HG02678 (cell line): ENCODE measurements at regions not wholly inside any gene's neighbourhood (a gene's known extent, or its start where the extent isn't known, plus 50 kb on each side); places are given as distances from the start of the nearest gene placed in this dataset.
"Not testable (repeated sequence)": the region's sequence is repeated elsewhere in the genome, so short reads cannot be mapped to it uniquely, and the experiment has no call there.

Experiments used
- ATAC-seq: cut with Tn5 transposase; IDR thresholded peaks from one replicate; pipeline ENCODE4 v1.9.1; 2021; ENCODE audit warnings: mild to moderate bottlenecking, moderate library complexity; ENCODE audit not compliant: unreplicated experiment

DNA sequence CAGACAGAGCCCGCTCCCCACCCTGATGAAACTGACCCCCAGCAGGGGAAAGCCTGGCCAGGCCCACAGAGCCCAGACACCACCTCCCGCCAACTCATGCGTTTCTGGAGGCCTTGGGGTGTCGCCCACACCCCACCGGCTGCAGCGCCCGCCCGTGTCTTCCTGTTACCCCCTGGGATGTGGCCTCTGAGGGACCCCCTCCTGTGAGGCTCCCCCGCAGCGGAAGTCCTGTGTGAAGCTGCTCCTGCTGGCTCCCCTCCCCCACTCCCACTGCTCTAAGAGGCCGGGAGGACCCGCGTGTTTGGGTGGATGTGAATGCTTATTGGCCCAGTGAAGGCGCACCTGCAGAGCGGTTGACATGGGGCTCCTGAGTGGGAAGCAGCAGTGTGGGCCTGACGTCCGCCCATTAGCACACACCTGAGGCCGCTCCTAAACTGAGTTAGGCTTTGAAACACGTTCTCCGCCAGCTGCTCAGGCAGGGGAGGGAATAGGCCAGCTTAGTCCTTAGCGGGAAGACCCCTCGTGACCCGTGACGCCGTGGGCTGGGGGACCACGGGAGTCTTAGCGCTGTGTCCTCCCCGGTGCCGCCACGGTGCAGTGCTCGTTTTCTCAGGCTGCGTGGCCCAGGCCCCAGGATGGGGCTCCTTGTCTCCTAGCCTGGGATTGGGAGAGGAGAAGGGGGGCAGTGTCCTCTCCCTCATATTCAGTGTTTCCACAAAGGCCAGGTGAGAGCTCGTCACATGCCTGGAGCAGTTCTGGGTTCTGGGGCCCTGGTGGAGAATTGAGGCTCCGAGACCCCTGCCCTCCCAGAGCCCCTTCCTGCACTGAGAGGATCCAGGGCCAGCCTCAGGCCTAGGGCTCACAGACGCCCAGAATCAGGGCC is 323.4 kb upstream of the SFSWAP start:
- no peak for ATAC-seq

DNA sequence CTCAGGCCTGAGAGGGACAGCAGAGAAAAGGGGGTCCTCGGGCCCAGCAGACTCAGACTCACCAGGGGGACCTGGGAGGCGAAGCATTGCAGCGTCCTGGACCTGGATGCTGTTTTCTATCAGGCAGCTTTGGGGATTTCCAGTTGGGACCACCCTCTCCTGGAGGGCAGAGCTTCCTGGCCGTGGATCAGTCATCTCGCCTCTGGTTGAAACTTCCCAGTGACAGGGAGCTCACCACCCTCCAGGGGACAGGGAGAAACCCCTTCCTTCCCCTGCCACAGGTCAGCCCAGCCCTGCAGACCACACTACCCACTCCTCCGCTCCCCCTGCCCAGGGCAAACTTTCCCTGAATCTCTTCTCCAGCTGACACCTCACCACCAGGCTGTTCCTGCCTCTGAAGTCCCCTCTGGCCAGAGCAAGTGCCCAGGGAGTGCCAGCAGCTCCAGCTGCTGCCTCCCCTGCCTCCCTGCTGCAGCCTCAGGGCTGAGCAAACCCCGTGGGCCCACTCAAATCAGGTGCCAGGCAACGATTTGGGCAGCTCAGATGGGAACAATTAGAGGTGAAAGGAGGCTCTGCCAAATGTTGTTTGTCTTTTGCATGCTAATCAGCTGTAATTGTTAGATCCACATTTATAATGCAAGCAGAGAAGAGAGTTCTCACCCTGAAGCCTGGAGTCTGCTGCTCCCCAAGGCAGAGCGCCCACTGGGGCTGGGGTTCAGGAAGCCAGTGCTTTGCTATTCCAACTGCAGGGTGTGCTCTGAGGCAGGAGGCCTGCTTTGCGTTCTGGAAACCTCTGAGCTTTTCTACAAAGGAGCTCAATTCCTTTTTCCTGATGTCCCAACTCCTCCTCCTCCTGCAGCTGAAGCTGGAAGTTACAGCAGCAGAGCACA is 322.5 kb upstream of the SFSWAP start:
- not testable (repeated sequence) for ATAC-seq

DNA sequence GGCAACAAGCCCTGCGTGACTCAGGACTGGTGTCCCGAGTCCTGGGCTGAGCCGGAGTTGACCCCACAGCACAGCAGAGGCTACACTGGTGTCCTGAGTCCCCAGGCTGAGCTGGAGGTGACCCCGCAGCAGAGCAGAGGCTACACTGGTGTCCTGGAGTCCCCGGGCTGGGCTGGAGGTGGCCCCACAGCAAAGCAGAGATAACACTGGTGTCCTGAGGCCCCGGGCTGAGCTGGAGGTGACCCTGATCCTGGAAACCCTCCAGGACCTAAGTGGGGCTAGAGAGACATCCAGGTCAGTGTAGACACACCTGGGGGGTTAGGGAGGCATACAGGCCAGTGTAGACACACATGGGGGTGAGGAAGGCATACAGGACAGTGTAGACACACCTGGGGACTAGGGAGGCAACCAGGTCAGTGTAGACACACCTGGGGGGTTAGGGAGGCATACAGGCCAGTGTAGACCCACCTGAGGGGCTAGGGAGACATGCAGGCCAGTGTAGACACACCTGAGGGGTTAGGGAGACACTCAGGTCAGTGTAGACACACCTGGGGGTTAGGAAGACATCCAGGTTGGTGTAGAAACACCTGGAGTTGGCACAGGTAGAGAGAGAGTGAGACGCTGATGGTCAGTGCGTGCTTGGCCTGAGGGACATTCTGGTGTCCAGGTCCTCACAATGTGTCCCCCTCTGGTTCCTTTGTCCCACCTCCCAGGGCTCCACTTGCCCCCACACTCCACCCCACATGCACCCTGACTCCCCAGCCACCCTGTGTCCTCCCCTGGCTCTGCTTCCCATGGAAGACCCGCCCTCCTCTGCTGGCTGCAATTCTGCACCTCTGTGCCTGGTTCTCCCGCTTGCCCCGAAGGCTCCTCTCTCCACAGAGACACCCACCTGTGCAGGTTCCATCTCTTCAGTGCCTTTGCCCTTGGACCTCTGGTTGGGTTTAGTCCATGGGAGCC is 321.6 kb upstream of the SFSWAP start:
- no peak for ATAC-seq

DNA sequence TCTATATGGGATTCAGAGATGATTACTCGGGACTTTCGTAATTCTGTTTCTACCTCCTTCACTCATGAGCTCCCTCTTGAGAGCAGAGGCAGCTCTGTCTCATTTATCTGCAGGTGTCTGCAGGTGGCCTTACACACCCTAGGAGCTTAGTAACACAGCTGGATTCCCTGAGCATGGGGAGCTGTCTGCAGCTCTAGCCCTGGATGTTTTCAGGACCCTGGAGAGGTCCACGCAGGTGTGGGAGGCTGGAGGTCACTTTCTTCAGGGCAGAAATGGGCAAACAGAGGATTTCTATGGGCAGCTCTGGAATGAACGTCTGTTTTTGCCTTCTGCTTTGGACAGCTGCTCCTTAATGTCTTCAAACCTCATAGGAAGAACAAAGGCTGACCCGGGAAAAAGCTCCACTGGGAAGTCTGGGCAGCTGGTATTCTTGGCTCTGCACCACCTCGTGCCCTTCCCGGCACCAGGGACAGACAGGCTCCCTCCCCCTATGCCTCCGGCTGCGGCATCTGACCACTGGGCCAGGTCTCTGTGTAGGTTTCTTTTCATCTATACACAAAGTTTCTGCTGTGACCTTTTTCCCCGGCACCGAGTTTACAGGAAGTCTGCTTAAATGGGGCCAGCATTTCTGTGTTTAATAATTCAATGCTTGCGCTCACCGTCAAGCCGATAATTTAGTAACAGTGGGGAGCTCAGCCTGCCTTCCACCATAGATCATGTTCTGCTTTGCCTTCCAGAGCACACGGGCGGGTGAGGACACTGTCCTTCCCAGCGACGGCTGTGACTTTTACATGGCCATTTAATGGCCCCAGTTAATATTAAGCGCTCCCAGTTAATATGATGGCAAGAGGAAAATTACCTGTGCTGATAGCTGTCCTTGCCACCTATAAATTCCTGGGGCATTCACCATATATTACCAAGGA is 320.2 kb upstream of the SFSWAP start:
- no peak for ATAC-seq

DNA sequence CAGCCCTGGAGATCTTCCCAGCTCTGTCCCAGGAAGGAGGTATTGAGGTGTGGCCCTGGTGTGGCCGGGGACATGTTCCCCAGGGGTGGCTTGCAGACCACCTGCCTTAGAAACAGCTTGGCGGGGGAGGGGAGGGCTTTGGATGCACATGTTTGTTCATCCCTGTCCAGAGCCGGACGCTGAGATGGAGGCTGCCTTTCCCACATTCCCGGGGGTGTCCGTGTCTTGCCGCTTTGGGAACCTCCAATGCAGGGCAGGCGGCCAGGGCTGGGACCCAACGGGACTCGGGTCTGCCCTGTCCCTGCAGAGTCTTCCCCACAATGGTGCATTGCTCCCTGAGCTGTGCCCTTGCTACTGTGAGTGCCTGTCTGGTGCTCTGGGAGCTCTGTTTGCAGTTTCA is 319.5 kb upstream of the SFSWAP start:
- ATAC-seq, result no peak

DNA sequence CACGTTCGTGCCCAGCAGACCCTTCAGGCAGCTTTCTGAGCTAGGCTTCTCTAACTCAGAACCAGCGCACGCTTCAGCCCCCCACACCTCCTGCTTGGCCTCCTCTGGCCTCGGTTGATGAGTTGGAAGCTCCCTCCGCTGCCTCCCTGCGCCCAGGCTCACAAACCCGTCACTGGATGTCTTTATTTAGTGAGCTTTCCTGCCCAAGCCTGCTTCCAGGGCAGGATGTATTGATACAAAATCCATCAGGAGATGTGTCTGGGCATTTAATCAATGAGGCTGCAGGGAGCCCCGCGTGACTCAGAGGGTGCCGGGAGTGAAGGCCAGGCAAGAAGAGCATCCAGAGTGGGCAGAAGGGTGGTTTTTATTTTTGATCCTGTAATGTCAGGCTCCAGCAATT is 316.1 kb upstream of the SFSWAP start:
- ATAC-seq, result not testable (repeated sequence)

DNA sequence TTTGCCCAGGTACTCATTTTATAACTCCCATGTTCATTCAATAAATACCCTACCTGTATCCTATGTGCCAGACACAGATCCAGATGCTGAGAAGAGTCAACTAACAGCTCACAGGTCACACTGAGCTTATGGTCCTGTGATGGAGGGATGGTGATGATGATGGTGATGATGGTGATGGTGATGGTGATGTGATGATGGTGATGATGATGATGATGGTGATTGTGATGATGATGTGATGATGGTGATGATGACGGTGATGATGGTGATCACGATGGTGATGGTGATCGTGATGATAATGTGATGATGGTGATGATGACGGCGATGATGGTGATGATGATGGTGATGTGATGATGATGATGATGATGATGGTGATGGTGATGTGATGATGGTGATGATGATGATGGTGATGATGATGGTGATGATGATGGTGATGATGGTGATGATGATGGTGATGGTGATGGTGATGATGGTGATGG is 315.6 kb upstream of the SFSWAP start:
- ATAC-seq, result not testable (repeated sequence)

DNA sequence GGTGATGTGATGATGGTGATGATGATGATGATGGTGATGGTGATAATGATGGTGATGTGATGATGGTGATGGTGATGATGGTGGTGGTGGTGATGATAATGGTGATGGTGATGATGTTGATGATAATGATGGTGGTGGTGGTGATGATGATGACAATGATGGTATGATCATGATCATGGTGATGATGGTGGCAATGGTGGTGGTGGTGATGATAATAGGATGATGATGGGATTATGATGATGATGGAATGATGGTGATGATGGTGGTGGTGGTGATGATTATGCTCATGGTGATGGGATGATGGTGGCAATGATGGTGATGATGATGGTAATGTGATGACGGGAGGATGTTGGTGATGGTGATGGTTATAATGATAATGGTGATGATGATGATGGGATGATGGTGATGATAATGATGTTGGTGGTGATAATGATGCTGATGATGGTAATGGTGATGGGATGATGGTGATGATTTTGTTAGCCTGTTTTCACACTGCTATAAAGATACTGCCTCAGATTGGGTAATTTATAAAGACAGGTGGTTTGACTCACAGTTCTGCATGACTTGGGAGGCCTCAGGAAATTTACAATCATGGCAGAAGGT is 314.8 kb upstream of the SFSWAP start:
- ATAC-seq, result no peak

DNA sequence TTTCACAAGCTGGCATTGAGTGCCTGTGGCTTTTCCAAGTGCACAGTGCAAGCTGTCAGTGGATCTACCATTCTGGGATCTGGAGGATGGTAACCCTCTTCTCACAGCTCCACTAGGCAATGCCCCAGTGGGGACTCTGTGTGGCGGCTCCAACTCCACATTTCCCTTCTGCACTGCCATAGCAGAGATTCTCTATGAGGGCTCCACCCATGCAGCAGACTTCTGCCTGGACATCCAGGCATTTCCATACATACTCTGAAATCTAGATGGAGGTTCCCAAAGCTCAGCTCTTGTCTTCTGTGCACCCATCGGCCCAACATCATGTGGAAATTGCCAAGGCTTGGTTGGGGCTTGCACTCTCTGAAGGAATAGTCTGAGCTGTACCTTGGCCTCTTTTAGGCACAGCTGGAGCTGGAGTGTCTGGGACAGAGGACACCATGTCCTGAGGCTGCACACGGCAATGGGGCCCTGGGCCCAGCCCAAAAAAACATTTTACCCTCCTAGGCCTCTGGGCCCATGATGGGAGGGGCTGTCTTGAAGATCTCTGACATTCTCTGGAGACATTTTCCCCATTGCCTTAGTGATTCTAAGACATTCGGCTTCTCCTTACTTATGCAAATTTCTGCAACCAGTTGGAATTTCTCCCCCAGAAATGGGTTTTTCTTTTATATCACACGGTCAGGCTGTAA is 313.3 kb upstream of the SFSWAP start:
- ATAC-seq, result no peak

DNA sequence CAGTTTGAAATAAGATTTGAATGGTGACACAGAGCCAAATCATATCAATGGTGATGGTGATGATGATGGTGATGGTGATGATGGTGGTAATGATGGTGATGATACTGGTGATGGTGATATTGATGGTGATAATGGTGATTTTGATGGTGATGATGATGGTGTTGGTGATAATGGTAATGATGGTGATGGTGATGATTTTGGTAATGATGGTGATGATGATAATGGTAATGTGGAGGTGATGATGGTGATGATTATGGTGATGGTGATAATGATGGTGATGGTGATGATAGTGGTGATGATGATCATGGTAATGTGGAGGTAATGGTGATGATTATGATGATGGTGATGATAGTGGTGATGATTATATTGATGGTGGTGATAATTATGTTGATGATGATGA is 311.9 kb upstream of the SFSWAP start:
- ATAC-seq, result no peak

DNA sequence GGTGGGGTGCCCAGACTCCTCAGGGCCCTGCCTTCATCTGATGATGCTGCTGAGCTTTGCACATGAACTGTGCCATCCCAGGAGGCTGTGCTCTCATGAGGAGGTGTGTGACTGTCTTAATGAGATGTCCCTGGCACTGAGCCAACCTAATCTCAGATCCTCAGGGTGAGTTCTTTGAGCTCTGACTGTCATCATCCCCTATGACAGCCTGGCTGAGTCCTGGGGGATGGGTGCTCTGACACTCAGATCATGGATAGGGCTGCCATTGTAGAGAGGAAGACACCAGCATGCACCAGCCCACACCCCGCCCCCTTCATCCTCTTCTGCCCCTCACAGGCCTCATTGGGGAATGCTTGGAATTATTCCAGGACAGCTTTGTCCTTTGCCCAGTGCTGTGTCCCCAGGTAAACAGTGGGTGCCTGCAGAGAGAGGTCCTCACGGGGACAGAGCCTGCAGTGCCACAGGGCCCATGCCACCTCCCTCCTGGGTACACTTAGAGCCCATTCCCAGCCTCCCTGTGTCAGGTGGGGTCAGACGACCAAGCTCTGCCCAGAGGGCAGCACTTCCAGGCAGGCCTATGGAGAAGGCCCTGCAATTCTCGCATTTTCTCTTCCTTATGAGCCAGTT is 310.1 kb upstream of the SFSWAP start:
- ATAC-seq, result not testable (repeated sequence)

DNA sequence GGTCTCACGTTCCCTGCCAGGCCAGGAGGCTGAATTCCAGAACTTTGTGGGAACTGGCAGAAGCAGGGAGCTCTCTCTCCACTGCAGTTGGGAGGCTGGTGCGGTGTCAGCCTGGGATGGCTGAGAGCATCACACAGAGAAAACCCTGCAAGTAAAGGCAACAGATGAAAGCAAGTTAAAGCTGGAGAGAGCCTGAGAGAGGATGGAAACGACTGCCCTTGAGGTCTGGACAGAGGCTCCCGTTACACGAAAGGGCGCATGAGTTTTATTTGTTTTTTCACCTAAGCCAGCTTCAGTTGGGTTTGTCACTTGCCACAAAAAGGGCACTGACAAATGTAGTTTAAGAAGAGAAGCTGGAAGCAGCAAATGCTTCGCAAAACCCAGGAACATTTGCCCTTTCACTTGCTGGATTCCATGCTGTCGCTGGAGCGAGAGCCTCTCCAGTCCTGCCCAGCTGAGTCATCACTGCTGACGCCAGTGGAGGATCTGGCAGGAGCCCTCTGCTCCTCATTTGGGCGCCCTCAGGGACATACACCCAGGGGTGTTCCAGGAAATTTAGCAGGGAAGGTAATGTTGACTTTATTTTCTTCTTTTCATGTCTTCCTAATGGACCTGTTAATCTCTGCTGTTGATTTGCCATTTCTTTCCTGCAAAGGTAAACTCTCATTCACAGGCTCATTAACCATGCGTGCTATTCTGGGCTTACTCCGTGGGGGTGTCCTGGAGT is 308.8 kb upstream of the SFSWAP start:
- ATAC-seq, result not testable (repeated sequence)

DNA sequence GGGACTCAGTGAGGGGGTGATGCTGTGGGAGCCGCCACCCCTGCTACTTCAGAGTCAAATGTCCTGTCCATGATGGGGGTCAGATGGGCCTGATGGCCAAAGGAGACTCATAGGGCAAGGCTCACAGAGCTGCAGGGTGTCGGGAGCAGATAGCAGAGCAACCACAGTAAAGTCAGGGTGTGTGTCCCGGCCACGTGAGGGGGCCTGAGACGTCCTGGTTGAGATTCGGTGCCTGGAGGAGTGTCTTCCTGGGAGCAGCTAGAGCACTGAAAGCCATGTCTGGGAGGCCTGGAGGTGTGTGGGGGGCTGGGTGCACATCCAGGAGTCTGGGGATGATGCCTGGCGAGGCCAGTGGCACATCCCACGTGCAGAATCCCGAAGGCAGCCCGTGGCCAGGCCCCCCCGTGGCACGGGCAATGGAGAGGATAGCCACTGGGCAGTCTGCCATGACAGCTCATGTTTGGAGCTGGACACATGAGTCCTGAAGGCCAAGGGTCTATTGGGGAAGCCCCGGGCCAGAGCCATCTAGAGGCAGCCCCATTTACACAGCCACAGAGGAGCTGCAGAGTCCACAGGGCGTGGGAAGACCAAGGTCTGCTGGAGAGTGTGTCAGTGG is 308.0 kb upstream of the SFSWAP start:
- ATAC-seq, result no peak

DNA sequence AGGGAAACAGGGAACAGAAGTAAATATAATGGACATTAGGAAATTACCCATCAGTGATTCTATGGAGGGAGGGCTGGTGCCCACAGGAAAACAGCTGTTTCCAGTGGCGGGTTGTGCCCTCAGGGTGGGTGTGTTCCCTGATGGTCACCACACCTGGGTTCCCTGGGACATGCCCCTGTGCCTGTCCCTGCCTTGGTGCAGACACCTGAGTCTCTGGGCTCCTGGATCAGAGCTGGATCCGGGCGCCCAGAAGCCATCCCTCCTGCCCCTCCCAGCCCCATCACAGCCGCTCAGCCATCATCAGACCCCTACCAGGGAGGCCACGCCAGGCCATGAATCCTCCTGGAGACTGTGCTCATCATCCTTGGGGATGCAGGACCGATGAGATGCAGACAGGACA is 307.2 kb upstream of the SFSWAP start:
- ATAC-seq, result no peak

DNA sequence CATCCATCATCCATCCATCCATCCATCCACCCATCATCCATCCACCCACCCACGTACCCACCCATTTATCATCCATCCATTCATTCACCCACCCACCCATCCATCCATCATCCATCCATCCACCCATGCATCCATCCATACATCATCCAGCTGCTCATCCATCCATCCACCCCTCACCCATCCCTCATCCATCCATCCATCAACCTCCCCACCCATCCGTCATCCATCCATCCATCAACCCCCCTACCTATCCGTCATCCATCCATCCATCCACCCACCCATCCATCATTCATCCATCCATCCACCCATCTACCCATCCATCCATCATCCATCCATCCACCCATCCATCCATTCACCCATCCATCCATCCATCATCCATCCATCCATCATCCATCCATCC is 306.2 kb upstream of the SFSWAP start:
- no peak for ATAC-seq

DNA sequence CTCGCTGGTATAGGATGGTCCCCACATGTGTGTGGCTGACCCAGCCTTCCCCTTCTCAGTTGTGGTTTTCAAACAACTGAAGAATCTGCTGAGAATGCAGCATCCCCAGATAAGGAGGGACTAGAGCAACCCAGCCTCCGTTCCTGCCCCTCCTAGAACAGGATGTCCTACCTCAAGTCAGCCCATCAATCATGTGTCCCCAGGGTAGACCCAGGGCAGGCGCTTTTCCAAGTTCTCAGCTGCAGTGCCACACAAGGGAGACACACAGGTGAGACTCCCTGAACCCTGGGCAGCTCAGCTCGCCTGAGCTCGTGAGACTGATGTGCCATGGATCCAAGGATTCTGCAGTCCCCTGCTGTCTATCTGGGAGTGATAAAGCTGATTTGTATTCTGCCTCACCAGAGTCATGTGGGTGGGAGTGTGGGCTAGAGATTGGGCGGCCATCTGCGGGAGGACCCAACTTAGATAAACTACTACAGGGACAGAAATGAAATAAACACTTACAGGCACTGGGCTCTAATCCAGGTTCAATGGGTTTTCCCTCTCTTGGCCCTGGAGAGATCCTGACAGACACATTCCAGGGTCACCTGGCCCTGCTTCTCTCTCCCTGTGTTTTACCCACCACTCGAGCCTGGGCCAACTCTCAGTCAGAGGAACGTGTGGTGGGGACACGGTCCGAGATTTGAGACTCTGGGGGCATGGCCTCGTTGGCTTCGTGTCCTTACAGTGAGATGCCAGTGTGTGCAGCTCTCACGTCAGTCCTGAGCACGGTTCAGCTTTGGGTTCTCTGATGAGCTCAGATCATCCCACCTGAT is 303.5 kb upstream of the SFSWAP start:
- no peak for ATAC-seq
